WTC11 (cell line): ENCODE measurements at regions not wholly inside any gene's neighbourhood (a gene's known extent, or its start where the extent isn't known, plus 50 kb on each side); places are given as distances from the start of the nearest gene placed in this dataset.
A peak's percentile ranks its signal among the peaks of the same experiment; 100 is the strongest.

ENCODE experiments used
- ATAC-seq: fragments of 200-7000 bp; cut with Tn5 transposase; 2 replicates; pipeline ENCODE4 v1.10.0; 2021; ENCODE audit warnings: mild to moderate bottlenecking, moderate library complexity
- CTCF ChIA-PET: fragments of 300-600 bp; sonication (Branson Sonifier 250); formaldehyde crosslinking; loops from one replicate; lab custom pipeline; 2021; ENCODE audit warnings: antibody characterized with exemption; lab: Charles Lee
- POLR2A ChIA-PET: fragments of 350-600 bp; sonication (Branson Sonifier 250); formaldehyde crosslinking; loops from one replicate; lab custom pipeline; 2021; ENCODE audit warnings: antibody characterized with exemption; lab: Charles Lee
- DNase-seq: peaks from one replicate; pipeline ENCODE4 v3.0.0; 2021; ENCODE audit warnings: low spot score
- H3K27ac Mint-ChIP-seq: 2 replicates; pipeline ENCODE4 v1.8.0; 2021; ENCODE audit warnings: mixed read lengths
- H3K27me3 Mint-ChIP-seq: 2 replicates; pipeline ENCODE4 v1.8.0; 2021; ENCODE audit warnings: low read depth, mild to moderate bottlenecking, moderate library complexity, mixed read lengths
- H3K36me3 Mint-ChIP-seq: 2 replicates; pipeline ENCODE4 v1.8.0; 2021; ENCODE audit warnings: mixed read lengths
- H3K4me1 Mint-ChIP-seq: 2 replicates; pipeline ENCODE4 v1.8.0; 2022; ENCODE audit warnings: mixed read lengths
- H3K4me3 Mint-ChIP-seq: 2 replicates; pipeline ENCODE4 v1.8.0; 2021; ENCODE audit warnings: mild to moderate bottlenecking, moderate library complexity, mixed read lengths
- H3K9me3 Mint-ChIP-seq: 2 replicates; pipeline ENCODE4 v1.8.0; 2021; ENCODE audit warnings: mixed read lengths
- ARID4B ChIP-seq: sonication (generic); formaldehyde crosslinking; IDR thresholded peaks from 2 replicates; pipeline ENCODE4 v1.8.0; 2023; ENCODE audit warnings: missing genetic modification reagents, mild to moderate bottlenecking, borderline replicate concordance
- E2F1 ChIP-seq: sonication (generic); formaldehyde crosslinking; IDR thresholded peaks from 2 replicates; pipeline ENCODE4 v1.8.0; 2022; ENCODE audit warnings: mild to moderate bottlenecking, missing genetic modification reagents
- ELF4 ChIP-seq: sonication (generic); formaldehyde crosslinking; IDR thresholded peaks from 2 replicates; pipeline ENCODE4 v1.8.1; 2022; ENCODE audit warnings: low read depth, mild to moderate bottlenecking, moderate library complexity, missing genetic modification reagents
- EMX1 ChIP-seq: fragments of 250-450 bp; sonication (Bioruptor Pico); IDR thresholded peaks from 2 replicates; pipeline ENCODE4 v1.8.0; 2021; ENCODE audit warnings: mild to moderate bottlenecking
- ESRRA ChIP-seq: sonication (generic); formaldehyde crosslinking; IDR thresholded peaks from 2 replicates; pipeline ENCODE4 v1.8.1; 2022; ENCODE audit warnings: mild to moderate bottlenecking, missing genetic modification reagents, borderline replicate concordance
- ETV6 ChIP-seq: sonication (generic); formaldehyde crosslinking; IDR thresholded peaks from 2 replicates; pipeline ENCODE4 v1.8.1; 2022; ENCODE audit warnings: mild to moderate bottlenecking, missing genetic modification reagents
- FOXK1 ChIP-seq: sonication (generic); formaldehyde crosslinking; IDR thresholded peaks from 2 replicates; pipeline ENCODE4 v1.8.0; 2022; ENCODE audit warnings: mild to moderate bottlenecking, moderate library complexity, missing genetic modification reagents
- FOXP1 ChIP-seq: sonication (generic); formaldehyde crosslinking; IDR thresholded peaks from 2 replicates; pipeline ENCODE4 v1.8.0; 2022; ENCODE audit warnings: missing genetic modification reagents, mild to moderate bottlenecking, moderate library complexity, borderline replicate concordance
- JAZF1 ChIP-seq: fragments of 250-450 bp; sonication (Bioruptor Pico); IDR thresholded peaks from 2 replicates; pipeline ENCODE4 v1.9.0; 2021; ENCODE audit warnings: moderate library complexity, mild to moderate bottlenecking, inconsistent platforms
- JUN ChIP-seq: sonication (generic); formaldehyde crosslinking; IDR thresholded peaks from 2 replicates; pipeline ENCODE4 v1.8.0; 2023; ENCODE audit warnings: mild to moderate bottlenecking, missing genetic modification reagents
- MYBL2 ChIP-seq: sonication (generic); formaldehyde crosslinking; IDR thresholded peaks from 2 replicates; pipeline ENCODE4 v1.8.1; 2023; ENCODE audit warnings: mild to moderate bottlenecking, moderate library complexity, missing genetic modification reagents
- NFE2L1 ChIP-seq: sonication (generic); formaldehyde crosslinking; IDR thresholded peaks from 2 replicates; pipeline ENCODE4 v1.8.1; 2023; ENCODE audit warnings: missing genetic modification reagents
- OVOL2 ChIP-seq: fragments of 250-450 bp; sonication (Bioruptor Pico); IDR thresholded peaks from 2 replicates; pipeline ENCODE4 v1.9.0; 2021; ENCODE audit warnings: mild to moderate bottlenecking, borderline replicate concordance
- RELA ChIP-seq: sonication (generic); formaldehyde crosslinking; IDR thresholded peaks from 2 replicates; pipeline ENCODE4 v1.8.1; 2022; ENCODE audit warnings: missing genetic modification reagents, mild to moderate bottlenecking, borderline replicate concordance
- TCF7 ChIP-seq: sonication (generic); formaldehyde crosslinking; IDR thresholded peaks from 2 replicates; pipeline ENCODE4 v1.8.0; 2022; ENCODE audit warnings: mild to moderate bottlenecking, low read depth, missing genetic modification reagents, moderate library complexity
- TEAD1 ChIP-seq: sonication (generic); formaldehyde crosslinking; IDR thresholded peaks from 2 replicates; pipeline ENCODE4 v1.8.0; 2022; ENCODE audit warnings: mild to moderate bottlenecking, missing genetic modification reagents
- ZNF416 ChIP-seq: fragments of 250-450 bp; sonication (Bioruptor Pico); IDR thresholded peaks from 2 replicates; pipeline ENCODE4 v1.9.0; 2021; ENCODE audit warnings: mild to moderate bottlenecking, inconsistent platforms
- ZNF532 ChIP-seq: fragments of 250-450 bp; sonication (Bioruptor Pico); IDR thresholded peaks from 2 replicates; pipeline ENCODE4 v1.9.0; 2021; ENCODE audit warnings: mild to moderate bottlenecking, borderline replicate concordance
- TF ChIP-seq, protein P1 (sequence below): sonication (generic); formaldehyde crosslinking; IDR thresholded peaks from 2 replicates; pipeline ENCODE4 v1.8.0; 2022; ENCODE audit warnings: mild to moderate bottlenecking, missing genetic modification reagents
- TF ChIP-seq, protein P2 (sequence below): sonication (generic); formaldehyde crosslinking; conservative IDR thresholded peaks from 2 replicates; pipeline ENCODE4 v1.8.1; 2022; ENCODE audit warnings: mild to moderate bottlenecking, missing genetic modification reagents
- TF ChIP-seq, protein P3 (sequence below): sonication (generic); formaldehyde crosslinking; IDR thresholded peaks from 2 replicates; pipeline ENCODE4 v1.8.1; 2023; ENCODE audit warnings: mild to moderate bottlenecking, missing genetic modification reagents, borderline replicate concordance
- TF ChIP-seq, protein P4 (sequence below): sonication (generic); formaldehyde crosslinking; IDR thresholded peaks from 2 replicates; pipeline ENCODE4 v1.8.1; 2022; ENCODE audit warnings: mild to moderate bottlenecking, missing genetic modification reagents, moderate library complexity, borderline replicate concordance

DNA sequence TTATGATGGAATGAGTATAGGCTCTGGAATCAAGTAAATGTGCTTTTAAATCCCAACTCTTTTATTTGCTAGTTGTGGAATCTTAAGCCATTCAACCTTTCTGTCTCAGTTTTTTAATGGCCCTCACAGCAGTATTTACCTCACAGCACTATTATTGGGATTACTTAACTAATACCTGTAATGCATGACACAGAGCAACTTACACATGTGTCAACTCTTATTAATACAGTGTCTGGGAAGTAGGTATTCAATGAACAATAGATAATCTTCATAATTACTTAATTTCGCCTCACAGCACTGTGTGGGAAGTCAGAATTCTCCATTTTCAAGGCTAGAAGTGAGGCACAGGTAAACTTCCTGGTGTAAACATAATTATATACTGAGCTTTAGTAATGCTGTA is 149.7 kb upstream of the NUDT6 start:
- ATAC-seq: no peak
- no peaks in the 10 kb centered on the region for H3K36me3 Mint-ChIP-seq
- H3K27ac Mint-ChIP-seq: peak overlapping the region; percentile 53; the same call in 1 of the 2 replicates
- H3K4me1 Mint-ChIP-seq: no peaks in the 10 kb centered on the region
- H3K27me3 Mint-ChIP-seq: no peaks in the 10 kb centered on the region
- DNase-seq: no peak
- POLR2A ChIA-PET: no interaction called here
- H3K4me3 Mint-ChIP-seq: no peak overlapping the region
- TF ChIP-seq EMX1 (no peak), ETV6 (no peak), JUN (CRISPR knock-in tag) (no peak), ZNF416 (CRISPR knock-in tag) (no peak), RELA (CRISPR knock-in tag) (no peak), ESRRA (CRISPR knock-in tag) (no peak), ELF4 (no peak), MYBL2 (CRISPR knock-in tag) (no peak), TEAD1 (CRISPR knock-in tag) (no peak), TCF7 (CRISPR knock-in tag) (no peak), ARID4B (CRISPR knock-in tag) (no peak), ZNF532 (CRISPR knock-in tag) (no peak), NFE2L1 (no peak), FOXK1 (CRISPR knock-in tag) (no peak), JAZF1 (CRISPR knock-in tag) (no peak)
- TF ChIP-seq, protein P1, sequence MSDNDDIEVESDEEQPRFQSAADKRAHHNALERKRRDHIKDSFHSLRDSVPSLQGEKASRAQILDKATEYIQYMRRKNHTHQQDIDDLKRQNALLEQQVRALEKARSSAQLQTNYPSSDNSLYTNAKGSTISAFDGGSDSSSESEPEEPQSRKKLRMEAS: no peak
- TF ChIP-seq, protein P2, sequence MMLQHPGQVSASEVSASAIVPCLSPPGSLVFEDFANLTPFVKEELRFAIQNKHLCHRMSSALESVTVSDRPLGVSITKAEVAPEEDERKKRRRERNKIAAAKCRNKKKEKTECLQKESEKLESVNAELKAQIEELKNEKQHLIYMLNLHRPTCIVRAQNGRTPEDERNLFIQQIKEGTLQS: no peak
- CTCF ChIA-PET: no interaction called here
- no peaks in the 10 kb centered on the region for H3K9me3 Mint-ChIP-seq

- ChIA-PET POLR2A (no interaction called here), CTCF (no interaction called here)
- no peak for ATAC-seq
- no peak for TF ChIP-seq E2F1 (CRISPR knock-in tag)
- no peak for TF ChIP-seq FOXP1 (CRISPR knock-in tag)
- TF ChIP-seq, protein P3, sequence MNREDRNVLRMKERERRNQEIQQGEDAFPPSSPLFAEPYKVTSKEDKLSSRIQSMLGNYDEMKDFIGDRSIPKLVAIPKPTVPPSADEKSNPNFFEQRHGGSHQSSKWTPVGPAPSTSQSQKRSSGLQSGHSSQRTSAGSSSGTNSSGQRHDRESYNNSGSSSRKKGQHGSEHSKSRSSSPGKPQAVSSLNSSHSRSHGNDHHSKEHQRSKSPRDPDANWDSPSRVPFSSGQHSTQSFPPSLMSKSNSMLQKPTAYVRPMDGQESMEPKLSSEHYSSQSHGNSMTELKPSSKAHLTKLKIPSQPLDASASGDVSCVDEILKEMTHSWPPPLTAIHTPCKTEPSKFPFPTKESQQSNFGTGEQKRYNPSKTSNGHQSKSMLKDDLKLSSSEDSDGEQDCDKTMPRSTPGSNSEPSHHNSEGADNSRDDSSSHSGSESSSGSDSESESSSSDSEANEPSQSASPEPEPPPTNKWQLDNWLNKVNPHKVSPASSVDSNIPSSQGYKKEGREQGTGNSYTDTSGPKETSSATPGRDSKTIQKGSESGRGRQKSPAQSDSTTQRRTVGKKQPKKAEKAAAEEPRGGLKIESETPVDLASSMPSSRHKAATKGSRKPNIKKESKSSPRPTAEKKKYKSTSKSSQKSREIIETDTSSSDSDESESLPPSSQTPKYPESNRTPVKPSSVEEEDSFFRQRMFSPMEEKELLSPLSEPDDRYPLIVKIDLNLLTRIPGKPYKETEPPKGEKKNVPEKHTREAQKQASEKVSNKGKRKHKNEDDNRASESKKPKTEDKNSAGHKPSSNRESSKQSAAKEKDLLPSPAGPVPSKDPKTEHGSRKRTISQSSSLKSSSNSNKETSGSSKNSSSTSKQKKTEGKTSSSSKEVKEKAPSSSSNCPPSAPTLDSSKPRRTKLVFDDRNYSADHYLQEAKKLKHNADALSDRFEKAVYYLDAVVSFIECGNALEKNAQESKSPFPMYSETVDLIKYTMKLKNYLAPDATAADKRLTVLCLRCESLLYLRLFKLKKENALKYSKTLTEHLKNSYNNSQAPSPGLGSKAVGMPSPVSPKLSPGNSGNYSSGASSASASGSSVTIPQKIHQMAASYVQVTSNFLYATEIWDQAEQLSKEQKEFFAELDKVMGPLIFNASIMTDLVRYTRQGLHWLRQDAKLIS (CRISPR knock-in tag): no peak
- TF ChIP-seq OVOL2 (CRISPR knock-in tag): no peak
- TF ChIP-seq, protein P4, sequence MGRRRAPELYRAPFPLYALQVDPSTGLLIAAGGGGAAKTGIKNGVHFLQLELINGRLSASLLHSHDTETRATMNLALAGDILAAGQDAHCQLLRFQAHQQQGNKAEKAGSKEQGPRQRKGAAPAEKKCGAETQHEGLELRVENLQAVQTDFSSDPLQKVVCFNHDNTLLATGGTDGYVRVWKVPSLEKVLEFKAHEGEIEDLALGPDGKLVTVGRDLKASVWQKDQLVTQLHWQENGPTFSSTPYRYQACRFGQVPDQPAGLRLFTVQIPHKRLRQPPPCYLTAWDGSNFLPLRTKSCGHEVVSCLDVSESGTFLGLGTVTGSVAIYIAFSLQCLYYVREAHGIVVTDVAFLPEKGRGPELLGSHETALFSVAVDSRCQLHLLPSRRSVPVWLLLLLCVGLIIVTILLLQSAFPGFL (CRISPR knock-in tag): no peak
These were observed 151.3 kb upstream of the NUDT6 start for GRCh38 chr4:123073650-123074049.

More at GRCh38 chr4:123073650-123074049, 151.3 kb upstream of the NUDT6 start:
- Mint-ChIP-seq H3K4me1 (no peaks in the 10 kb centered on the region), H3K27ac (no peak overlapping the region), H3K9me3 (no peaks in the 10 kb centered on the region), H3K4me3 (no peak overlapping the region), H3K36me3 (no peaks in the 10 kb centered on the region), H3K27me3 (no peaks in the 10 kb centered on the region)
- no peak for DNase-seq
